ENCODE measurements at regions not wholly inside any gene's neighbourhood (a gene's known extent, or its start where the extent isn't known, plus 50 kb on each side); places are given as distances from the start of the nearest gene placed in this dataset.

DNA sequence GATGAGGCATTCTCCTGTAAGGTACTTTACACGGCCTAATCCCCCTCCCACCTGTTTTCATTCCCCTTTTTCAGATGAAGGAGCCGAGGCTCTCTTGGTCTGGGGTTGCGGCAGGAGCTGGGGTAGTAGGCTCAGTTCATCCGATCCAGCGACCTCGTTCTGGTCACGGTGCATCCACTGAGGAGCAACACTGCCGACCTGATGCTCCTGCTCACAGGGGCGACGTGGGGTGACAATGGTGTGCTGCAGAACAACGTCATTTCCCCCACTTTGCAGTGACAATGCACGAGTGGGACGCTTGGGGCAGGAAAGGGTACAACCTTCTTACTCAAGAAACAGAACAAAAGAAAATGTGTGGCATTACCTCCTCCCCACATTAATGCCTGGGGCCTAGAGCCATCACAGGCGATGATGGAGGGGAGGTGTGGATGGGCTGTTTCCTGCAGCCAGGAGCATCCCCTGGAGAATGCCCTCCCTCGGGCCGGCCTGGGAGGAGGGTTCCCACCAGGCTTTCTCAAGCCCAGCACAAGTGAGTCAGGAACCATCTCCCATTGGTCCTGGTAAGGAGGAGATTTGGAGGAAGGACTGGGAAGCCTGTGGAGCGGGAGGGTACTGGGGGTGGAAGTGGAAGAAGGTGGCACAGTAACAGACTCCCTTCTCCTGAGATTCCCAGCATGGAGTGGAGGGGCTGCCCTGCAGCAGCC lies 125.6 kb downstream of the SPATA19 start:
- no peak for DNase-seq

DNA sequence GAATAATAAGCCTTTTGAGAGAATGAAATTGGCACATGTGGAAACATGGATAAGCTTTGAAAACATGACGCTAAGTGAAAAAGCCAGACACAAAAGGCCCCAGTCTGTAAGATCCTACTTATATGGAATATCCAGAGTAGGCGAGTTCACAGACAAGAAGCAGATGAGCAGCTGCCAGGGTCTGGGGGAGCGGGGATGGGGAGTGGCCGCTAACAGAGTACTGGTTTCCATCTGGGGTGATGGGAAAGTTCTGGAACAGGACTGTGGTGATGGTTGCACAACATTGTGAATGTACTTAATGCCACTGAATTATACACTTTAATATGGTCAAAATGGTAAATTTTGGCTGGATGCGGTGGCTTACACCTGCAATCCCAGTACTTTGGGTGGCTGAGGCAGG lies 126.5 kb downstream of the SPATA19 start:
- DNase-seq: no peak

DNA sequence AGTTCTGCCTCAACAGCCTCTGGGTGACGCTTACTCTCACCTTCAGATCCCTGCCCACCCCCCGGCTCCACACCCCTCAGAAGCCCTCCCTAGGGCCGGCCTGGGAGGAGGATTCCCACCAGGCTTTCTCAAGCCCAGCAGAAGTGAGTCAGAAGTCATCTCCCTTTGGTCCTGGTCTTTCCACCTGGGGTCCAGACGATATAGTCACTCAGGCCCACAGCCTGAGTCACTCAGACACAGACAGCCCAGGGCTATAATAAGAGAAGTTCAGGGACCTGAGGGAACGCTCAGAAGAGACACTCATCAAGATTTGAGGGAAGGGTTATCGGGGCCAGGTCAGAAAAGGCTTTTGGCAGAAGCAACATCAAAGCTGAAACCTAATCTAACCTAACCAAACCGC lies 127.1 kb downstream of the SPATA19 start:
- no peak for DNase-seq

DNA sequence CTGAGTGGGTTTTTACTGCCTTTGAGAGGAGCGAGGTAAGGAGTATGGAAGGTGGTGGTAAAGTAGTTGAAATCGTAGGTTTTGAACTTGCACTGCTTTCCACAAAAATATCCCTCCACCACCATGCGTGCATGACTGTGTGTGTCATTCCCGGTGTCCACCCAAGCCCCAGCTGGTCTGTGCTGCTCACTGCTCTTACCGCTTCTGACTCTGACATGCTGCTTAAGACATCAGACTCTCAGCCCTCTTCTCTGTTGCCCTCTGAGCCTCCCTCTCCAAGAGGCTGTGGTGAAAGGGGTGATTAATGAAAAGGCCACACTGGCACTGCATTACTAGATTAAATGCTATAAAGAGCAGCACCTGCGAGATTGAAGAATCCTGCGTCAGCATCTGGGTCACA lies 128.7 kb downstream of the SPATA19 start:
- DNase-seq: no peak

DNA sequence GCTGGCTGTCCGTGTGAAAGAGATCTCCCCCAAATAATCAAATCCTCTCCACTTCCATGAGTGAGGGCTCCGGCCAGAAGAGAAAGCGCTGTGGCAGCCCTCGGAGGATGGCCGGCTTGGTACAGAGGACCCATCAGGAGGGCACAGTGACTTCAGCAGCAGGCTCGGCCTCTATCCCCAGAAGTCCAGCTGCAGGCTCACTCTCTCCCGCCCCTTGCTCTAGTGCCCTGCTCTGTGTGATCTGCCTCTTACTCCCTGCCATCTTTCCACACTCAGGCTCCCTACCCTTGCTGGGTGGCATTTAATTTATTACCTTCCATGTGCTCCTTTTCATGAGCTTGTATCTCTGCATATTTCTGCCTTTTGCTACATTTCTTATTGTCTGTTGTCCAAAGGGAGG lies 129.7 kb downstream of the SPATA19 start:
- no peak for DNase-seq

DNA sequence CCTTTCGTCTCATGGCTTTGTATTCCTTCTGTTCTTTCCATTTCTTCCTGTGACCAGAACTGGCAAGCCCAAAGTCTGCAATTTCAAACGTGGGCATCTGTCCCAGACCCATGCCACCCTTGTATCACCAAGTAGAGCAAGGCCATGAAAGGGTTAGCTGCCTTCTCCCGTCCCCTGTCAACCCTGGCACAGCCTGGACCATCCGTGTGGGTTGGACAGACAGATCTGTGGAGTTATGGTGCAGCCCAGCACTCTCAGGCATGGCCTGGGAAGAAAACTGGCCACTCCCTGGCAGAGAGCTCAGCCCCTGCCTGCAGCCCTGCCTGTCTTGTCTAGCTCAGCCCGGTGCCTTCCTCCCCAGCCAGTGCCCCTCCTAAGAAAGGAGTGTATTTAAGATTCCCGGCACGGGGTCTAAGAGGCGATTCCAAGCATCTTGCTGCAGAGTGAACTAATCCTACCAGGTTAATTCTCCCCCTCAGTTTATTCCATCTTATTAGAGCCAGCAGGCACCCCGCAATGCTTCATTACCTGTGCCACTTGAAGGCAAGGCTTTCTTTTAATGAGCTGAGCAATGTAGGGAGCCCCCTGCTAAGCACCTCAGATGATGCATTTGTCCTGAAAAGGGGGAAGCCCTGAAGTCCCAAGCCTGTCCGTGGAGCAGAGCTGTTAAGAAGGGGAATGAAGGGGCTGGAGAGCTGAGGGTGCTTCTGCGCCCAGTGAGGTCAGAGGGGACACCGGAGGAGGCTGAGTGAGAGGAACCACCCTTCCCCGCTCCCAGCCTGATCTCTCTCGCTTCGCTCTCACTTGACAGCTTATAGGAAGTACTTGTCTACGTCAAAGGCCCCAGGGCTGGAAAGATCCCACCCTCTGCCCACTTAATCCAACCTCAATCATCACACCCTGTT lies 130.6 kb downstream of the SPATA19 start:
- DNase-seq: no peak

DNA sequence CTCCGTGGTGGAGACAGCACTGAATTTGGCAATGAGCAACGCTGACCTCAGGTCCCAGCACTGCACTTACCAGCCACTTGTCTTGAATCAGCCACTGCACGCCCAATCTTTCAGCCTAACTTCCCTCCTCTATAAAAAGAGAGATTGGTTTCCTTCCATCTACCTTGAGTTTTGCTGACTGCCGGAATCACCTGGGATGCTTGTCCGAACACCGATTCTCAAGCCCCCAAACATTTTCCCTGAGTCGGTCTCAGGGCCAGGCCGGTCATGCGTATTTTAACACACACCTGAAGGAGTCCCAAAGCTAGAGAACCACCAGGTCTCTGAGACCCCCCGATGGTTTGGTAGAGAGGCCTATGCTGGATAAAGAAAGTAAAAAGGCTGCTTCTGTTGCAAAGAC lies 131.5 kb downstream of the SPATA19 start:
- no peak for DNase-seq

DNA sequence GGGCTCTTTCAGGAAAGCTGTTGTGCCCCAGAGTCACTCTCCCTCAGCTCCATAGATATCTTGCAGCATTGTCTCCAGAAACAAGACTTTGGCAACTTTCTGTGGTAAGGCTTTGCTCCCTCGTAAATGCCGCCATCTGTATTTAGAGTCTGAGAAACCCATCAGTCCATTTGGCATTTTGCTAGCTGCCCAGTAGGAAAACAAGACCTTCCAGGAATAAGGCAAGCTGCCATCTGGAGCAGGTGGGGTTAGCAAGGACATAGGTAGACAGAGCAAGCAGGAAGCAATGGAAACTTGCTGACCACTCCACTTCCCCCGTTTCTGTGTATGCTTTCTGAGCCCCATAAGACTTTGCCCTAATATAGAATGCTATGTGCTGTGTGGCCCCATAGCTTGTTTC lies 131.9 kb downstream of the SPATA19 start:
- no peak for DNase-seq

DNA sequence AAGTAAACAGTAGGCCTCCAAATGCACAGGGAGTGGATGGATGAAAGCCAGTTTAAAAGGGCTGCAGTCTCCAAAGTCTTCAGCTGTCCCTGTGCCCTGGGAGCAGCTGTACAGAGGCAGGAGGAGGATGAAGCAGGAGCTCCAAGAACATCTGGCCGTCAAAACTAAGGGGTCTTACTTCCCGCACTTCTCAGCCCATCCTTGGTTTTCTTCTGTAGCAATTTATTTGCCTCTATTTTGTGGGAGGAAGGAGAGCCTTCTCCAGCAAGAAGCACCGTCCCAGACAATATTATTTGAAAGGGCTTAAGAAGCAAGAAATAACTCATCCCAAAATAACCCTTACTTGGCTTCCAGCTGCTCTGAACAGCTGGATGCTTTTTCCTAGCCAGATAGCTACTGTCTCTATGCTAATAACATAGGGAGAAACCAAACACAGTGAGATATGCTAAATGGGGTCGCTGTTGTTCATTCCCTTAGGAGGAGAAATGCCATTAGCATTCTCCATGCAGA lies 133.2 kb downstream of the SPATA19 start:
- no peak for DNase-seq

DNA sequence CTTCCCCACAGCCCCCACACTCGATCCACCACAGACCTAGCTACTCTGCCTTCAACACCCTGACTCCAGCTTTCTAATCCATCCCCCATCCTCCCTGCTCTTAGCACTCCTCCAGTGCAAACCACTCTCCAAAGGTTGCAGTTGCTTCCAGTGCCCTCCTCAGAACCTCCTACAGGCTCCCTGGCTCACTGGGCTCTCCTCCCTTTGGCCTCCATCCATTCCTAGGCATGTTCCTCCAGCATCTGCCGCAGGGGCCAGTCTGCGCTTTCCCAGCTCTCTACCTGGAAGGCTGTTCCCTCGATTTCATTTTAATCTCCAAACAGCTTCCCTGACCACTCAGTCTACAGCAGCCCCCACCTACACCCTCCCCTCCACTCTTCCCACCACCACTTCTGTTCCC lies 133.8 kb downstream of the SPATA19 start:
- no peak for DNase-seq

DNA sequence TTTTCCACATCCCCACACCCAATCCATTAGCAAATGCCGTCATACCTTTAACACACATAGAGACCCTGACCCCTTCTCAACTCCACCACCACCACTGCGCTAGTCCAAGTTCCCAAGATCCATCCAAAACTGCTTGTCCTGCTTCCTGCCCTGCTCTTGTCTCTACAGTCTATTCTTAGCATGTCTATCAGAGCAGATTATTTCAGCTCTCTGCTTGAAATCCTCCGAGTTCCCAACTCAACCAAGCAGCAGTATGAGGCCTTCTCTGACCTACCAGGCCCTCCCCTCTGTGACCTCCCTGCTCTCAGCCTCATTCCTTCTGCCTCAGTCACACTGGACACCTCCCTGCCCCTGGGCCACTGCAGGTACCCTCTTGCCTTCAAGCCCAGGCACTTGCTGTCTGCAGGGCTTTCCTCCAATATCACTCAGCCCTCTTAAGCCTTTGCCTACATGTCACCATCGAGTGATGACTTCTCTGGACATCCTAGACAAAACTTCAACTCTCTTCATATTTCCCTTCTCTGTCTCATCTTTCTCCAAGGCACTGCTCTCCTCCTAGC lies 134.6 kb downstream of the SPATA19 start:
- DNase-seq: no peak

DNA sequence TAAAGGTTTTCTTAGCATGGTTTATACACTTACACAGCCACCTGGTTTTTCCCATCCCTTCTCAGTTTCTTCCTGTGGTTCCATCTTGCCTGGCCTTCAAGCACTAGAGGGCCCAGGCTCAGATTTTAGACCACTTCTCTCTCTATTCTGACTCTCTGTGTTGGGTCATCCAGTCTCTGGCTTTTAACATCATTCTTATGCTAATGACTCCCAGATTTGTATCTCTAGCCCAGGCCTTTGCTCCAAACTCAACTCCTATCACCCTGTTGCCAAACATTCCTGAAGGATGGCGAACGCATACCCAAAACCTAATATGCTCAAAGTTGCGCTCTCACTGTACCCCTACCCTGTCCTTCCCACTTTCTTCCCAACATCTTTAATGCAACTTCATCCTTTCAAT lies 135.1 kb downstream of the SPATA19 start:
- no peak for DNase-seq

DNA sequence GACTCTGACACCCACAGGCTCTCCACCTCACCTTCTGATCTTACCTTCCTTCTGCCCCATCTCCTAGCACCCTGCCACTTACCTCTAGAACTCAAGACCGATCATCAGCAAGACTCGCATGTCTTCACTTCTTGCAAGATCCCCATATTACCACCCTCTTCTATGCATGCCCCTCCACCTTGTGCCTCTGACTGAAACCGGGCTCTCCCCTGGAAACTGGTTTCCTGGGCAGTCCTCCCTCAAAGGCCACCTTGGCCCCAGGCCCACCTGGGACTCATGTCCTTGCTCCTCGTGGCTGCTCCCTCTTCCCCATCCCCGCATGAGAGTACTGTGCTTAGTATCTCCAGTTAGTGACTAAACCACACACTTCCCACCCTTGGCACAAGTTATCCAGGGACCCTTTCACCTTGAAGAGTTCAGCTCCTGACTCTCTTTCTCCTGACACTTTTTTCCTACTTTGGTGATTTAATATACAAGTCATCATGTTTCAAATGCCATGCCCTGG lies 136.7 kb downstream of the SPATA19 start:
- no peak for DNase-seq

DNA sequence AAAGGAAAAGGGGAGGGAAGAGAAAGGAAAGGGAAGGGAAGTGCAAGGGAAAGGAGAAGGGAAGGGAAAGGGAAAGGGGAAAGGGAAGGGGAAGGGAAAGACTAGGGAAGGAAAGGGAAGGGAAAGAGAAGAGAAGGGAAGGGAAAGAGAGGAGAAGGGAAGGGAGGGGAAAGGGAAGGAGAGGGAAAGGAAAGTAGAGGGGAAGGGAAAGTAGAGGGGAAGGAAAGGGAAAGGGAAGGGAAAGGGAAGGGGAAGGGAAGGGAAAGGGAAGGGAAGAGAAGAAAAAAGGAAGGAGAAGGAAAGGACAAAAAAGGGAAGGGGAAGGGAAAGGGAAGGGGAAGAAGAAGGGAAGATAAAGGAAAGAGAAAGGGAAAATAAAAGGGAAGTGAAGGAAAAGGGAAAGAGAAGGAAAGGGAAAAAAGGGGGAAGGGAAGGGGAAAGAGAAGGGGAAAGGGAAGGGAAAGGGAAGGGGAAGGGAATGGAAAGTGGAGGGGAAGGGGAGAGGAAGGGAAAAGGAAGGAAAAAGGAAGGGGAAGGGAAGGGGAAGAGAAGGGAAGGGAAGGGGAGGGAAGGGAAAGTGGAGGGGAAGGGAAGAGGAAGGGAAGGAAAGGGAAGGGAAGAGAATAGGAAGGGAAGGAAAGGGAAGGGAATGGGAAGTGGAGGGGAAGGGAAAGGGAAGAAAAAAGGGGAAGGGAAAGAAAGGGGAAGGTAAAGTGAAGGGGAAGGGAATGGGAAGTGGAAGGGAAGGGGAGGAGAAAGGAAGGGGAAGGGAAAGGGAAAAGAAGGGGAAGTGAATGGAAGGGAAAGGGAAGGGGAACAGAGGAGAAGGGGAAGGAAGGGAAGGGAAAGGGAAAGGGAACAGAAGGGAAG lies 138.2 kb downstream of the SPATA19 start:
- DNase-seq: no peak

DNA sequence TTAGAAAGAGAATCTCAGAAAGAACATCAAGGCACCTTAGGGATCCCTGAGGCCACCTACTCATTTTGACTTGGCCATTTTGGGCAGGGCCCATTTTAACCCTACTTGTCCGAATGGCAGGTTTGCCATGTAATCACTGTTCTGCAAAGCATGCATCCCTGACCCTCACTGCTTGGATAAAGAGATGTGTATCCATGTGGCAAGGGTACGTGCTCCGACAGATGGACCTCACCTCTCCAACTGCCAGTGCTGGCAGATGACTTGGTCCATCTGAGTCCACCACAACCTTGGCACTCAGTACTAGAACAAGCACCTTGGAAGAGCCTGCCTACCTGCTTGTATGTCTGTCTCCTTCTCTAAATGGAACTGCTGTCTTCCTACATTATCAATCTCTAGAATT lies 139.4 kb downstream of the SPATA19 start:
- DNase-seq: no peak

DNA sequence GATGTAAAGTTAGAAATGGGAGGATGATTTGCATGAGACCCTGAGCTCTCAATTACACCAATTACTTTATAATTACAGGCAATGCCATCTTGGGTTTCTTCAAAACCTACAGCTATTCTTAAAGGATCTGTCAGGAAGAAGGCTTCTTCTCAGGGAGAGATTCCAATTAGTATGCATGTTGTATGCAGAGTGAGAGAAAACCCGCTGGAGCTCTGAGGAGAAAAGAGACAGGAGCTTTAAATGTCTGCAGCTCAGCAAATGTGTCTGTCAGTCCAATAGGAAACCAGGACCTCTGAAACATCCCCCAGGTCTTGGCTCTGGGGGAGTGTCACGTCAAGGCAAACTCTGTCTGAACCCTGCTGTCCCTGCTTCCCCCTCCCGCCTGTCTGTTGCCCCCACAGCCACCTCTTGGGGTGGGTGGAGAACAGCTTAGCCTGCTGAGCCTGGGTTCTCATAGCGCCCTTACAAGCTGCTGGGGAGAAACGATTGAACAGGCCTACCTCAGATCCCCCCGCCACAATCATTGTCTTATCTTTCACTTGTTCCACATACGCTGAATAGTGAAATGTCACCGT lies 140.2 kb downstream of the SPATA19 start:
- DNase-seq: no peak

DNA sequence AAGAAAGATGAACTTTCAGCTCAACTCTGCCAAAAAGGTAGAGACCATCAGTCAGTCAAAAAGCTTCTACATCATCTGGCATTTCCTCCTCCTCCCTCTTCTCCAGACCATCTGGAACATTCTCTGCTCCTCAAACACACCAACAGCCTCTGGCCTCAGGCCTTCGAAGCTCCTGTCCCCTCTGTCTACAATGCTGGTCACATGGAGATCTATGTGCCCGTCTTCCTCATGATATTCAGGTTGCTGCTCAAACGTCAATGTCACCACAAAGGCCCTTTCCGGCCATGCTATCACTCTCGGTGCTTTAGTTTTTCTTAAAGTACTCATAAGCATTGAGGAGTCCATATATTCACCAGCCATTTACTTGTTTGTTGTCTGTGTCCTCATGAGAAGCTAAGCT lies 146.2 kb downstream of the SPATA19 start:
- DNase-seq: no peak

DNA sequence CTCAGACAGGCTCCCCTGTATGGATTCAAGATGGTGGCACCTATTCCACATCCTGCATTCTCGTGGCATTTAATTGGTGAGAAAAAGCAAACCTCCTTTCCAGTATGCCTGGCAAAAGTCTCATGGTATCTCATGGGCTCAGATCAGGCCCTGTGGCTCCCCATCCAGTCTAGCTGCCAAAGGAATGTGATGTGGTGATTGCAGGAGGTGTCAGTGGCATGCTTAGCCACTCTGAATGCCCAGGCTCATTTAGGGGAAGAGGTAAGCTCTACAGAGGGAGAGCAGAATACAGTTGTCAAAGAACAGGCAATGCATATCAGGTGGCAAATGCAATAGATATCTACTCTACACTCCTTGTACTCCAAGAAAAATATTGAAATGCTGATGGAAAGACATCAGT lies 146.7 kb downstream of the SPATA19 start:
- DNase-seq: no peak

DNA sequence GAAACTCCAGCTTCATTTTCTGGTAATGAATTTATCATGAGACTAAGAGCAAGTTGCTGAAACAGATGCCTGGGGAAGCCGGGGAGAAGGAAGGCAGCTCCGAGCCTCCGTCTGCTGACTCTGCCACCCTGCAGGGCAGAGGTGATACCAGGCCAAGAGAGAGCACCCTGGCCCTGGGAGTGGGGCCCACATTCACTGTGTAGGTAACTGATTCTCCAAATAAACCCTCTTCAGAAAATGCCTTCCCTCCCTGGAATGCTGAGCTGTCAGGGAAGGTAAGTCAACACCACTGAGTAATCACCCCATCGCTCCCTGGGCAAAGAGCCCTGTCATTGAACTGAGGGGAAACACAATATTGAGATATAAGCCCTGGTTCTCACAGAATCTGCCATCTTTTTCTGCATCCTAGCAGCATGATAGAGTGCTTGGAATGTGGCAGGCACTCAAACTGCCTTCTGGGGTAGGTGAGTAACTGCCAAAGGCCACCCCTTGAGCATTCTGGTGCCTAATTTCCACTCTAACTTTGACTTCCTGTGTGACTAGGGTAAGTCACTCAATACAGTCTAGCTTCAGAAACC lies 147.6 kb downstream of the SPATA19 start:
- DNase-seq: no peak

DNA sequence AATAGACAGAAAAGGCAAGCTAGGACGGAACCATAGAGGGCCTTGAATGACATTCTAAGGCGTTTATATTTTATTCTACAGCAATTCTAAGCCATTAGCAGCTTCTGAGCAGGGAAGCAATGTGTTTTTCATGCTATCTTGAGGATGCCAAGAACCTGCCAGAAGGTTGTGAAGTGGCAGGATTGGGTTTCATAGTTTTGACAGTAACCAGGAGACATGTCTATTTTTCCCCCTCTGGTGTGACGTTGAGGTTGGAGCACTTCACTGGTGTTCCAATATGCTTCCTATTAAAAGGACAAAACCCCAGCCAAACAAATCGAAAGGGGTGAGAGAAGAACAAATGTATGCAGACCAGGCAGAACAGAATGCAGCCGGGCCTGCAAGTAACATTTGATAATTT lies 148.2 kb downstream of the SPATA19 start:
- DNase-seq: no peak

DNA sequence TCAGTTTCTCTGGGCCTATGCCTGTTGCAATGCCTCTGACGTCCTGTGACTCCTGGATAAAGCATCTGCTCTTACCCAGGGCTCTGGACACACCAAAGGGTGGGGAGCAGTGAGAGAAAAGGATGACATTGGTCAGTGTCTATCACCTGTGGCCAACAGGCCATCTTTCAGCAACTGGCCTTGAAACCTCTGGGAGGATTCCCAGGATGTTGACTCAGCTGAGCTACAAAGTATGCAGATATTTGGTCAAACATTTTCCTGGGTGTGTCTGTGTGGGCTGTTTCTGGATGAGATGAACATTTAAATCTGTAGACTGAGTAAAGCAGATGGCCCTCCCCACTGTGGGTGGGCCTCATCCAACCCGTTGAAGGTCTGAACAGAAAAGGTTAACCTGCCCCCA lies 149.9 kb downstream of the SPATA19 start:
- no peak for DNase-seq

DNA sequence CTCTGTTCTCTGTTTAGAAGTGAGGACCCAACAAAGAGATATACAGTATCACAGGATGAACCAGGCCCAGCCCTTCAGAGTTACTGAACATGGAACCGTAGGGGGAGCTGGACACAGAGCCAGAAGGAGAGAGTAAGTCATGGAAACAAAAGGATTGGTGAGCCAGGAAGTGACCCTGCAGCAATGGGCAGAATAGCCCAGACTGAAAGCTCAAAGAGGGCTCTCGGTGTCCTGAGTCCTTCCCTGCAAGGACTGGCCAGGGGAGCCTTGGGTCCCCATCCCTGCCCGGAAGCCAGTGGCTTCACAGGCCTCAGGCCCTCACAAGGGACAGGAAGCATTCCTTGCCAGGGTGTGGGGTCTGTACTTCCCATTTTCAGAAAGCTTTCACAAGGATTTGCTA lies 150.6 kb downstream of the SPATA19 start:
- DNase-seq: no peak
